ENCODE measurements at regions not wholly inside any gene's neighbourhood (a gene's known extent, or its start where the extent isn't known, plus 50 kb on each side); places are given as distances from the start of the nearest gene placed in this dataset.
"Not testable (repeated sequence)": the region's sequence is repeated elsewhere in the genome, so short reads cannot be mapped to it uniquely, and the experiment has no call there.

DNA sequence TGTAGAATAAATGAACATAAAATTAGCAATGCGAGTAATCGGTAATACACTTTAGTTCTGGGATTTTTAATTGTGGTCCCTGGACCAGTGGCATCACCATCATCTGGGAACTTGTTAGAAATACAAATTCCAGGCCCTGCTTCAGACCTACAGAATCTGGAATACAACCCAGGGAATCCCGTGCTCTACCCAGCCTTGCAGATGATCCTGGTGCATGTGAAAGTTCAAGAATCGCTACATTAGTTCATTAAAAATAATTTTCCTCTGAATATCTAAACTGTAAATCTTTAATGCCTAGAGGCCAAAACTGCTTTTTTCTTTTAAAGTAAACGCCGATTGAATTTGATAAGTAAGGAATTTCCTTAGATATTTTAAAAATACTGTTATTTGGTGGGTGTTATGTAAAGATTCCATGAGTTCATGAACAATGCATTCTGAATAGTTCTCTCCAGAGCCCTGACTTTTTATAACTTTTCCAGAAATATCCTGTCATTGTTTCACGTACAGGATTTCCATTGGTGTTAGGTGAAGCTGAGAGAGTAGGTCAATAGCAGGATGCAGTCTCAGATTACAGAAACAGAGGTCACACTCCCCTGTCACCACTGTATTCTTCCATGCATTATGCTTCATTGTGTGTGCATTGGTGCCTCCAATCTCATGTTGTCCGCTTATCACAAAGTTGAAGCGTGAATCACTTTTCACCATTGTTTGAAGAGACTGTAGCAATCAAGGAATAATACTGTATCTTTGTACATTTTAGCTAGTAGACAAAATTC is 596.5 kb upstream of the KLF12 start:
- POLR2A ChIA-PET: no interaction called here
- DNase-seq (no peak), ATAC-seq (no peak)
- H3K27me3 Mint-ChIP-seq: peaks cover 0 to 13% (median 0%) of the 10 kb centered on the region in 5 donors
- no peaks in the 10 kb centered on the region for H3K4me1 Mint-ChIP-seq
- peaks cover 0 to 10% (median 0%) of the 10 kb centered on the region in 9 donors for H3K9me3 Mint-ChIP-seq
- H3K36me3 Mint-ChIP-seq: no peaks in the 10 kb centered on the region
- H3K27ac Mint-ChIP-seq: no peak overlapping the region
- H3K4me3 Mint-ChIP-seq: no peak overlapping the region

DNA sequence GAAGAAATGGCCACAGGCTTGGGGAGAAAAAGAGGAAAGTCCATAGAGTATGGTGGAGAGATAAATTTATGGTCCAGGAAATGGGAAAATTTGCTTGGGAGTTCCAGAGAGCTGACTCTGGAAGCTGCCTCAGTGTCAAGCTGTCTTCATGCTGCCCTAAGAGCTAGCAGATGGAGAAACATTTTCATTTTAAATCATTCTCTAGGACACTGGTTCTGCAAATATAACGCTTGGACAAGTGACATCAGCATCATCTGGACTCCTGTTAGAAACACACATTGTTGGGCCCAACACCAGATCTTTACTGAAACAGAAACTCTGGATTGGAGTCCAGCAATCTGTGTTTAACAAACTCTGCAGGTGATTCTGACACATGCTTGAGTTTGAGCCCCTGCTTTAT is 592.0 kb upstream of the KLF12 start:
- DNase-seq (no peak), ATAC-seq (no peak)
- H3K27ac Mint-ChIP-seq: no peak overlapping the region
- H3K4me3 Mint-ChIP-seq: no peak overlapping the region
- peaks cover 0 to 4% (median 3%) of the 10 kb centered on the region in 5 donors for H3K27me3 Mint-ChIP-seq
- H3K4me1 Mint-ChIP-seq: no peaks in the 10 kb centered on the region
- no peaks in the 10 kb centered on the region for H3K36me3 Mint-ChIP-seq
- H3K9me3 Mint-ChIP-seq: peaks cover 0 to 10% (median 0%) of the 10 kb centered on the region in 9 donors
- POLR2A ChIA-PET: no interaction called here

DNA sequence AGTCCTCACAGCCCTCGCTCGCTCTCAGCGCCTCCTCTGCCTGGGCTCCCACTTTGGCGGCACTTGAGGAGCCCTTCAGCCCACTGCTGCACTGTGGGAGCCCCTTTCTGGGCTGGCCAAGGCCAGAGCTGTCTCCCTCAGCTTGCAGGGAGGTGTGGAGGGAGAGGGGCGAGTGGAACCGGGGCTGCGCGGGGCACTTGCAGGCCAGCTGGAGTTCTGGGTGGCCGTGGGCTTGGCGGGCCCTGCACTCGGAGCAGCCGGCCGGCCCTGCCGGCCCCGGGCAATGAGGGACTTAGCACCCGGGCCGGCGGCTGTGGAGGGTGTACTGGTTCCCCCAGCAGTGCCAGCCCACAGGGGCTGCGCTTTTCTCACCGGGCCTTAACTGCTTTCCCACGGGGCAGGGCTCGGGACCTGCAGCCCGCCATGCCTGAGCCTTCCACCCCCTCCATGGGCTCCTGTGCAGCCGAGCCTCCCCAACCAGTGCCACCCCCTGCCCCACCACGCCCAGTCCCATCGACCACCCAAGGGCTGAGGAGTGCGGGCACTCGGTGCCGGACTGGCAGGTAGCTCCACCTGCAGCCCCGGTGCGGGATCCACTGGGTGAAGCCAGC is 584.1 kb upstream of the KLF12 start:
- H3K4me1 Mint-ChIP-seq, H3K36me3 Mint-ChIP-seq, H3K27ac Mint-ChIP-seq, H3K27me3 Mint-ChIP-seq, H3K4me3 Mint-ChIP-seq, ATAC-seq, POLR2A ChIA-PET, DNase-seq: not testable (repeated sequence)
- H3K9me3 Mint-ChIP-seq: peaks cover 0 to 10% (median 5%) of the 10 kb centered on the region in 9 donors

DNA sequence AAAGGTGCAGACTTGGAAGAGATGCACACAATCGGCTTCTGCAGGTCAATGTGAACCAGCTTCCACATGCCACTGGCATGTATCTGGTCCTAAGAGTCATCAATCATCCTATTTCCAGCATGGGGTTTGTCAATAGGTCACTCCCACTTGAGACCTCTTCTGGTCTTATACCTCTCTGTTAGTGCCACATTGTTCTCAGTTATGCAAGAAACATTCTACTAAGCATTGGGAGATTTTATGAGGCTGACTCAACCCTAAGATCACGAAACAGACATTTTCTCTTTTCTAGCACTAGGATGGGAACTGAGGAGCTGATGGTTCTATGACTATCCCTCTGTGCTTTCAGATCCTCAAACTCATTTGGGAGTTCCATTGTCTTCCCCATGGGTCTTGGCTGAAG is 581.5 kb upstream of the KLF12 start:
- peaks cover 0 to 1% (median 0%) of the 10 kb centered on the region in 4 donors for H3K4me1 Mint-ChIP-seq
- peaks cover 0 to 1% (median 0%) of the 10 kb centered on the region in 5 donors for H3K27me3 Mint-ChIP-seq
- H3K4me3 Mint-ChIP-seq: no peak overlapping the region
- no peaks in the 10 kb centered on the region for H3K36me3 Mint-ChIP-seq
- POLR2A ChIA-PET: no interaction called here
- peaks cover 0 to 10% (median 5%) of the 10 kb centered on the region in 9 donors for H3K9me3 Mint-ChIP-seq
- no peak overlapping the region for H3K27ac Mint-ChIP-seq
- no peak for DNase-seq
- ATAC-seq: no peak

DNA sequence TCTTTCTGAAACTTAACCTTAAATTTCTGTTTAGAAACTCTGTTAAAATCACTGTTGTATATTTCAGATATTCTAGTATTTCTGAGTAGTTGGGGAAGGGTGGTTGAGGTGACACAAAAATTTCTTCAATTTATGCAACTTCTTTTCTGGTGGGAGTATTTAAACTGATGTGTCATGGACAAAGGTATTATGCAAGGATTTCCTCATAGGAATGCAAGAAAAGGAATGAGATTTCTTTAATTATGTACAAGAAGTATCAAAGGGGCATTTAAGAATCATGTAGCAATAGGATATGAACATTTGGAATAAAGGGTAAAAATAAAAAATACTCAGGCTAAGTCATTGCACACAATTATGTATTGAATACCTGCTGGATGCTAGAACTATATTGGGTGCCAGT is 575.8 kb upstream of the KLF12 start:
- no peak overlapping the region for H3K27ac Mint-ChIP-seq
- no peak for ATAC-seq

DNA sequence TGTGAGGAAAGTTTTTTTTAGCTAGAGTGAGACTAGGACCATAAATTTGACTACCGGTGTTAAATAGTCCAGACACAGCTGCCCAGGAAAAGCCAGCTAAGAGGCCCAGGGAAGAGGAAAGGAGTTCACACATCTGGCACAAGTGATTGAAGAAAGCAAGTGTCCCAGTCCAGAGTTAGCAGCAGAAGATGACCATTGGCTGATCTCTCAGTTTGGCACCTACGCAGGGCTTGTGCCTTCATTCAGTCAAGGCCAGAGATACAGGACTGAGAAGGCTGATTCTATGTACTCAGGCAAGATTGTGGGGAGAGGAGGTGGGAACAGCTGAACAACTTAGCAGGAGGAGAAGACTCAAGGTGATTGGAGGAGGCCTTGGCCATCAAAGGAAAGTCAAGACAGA is 575.0 kb upstream of the KLF12 start:
- Mint-ChIP-seq H3K4me1 (peaks cover 0 to 2% (median 0%) of the 10 kb centered on the region in 4 donors), H3K27ac (peak overlapping the region in 1 of 10 donors; percentile 35), H3K36me3 (no peaks in the 10 kb centered on the region), H3K27me3 (peaks cover 0 to 15% (median 1%) of the 10 kb centered on the region in 5 donors), H3K9me3 (peaks cover 0 to 2% (median 0%) of the 10 kb centered on the region in 9 donors), H3K4me3 (no peak overlapping the region)
- no peak for DNase-seq
- no peak for ATAC-seq
- POLR2A ChIA-PET: no interaction called here

More for the DNA sequence above, 575.8 kb upstream of the KLF12 start:
- no peak for DNase-seq
- Mint-ChIP-seq H3K4me3 (no peak overlapping the region), H3K9me3 (peaks cover 0 to 4% (median 0%) of the 10 kb centered on the region in 9 donors), H3K27me3 (peaks cover 0 to 8% (median 1%) of the 10 kb centered on the region in 5 donors), H3K36me3 (no peaks in the 10 kb centered on the region), H3K4me1 (peaks cover 0 to 2% (median under 1%) of the 10 kb centered on the region in 4 donors)
- POLR2A ChIA-PET: no interaction called here

DNA sequence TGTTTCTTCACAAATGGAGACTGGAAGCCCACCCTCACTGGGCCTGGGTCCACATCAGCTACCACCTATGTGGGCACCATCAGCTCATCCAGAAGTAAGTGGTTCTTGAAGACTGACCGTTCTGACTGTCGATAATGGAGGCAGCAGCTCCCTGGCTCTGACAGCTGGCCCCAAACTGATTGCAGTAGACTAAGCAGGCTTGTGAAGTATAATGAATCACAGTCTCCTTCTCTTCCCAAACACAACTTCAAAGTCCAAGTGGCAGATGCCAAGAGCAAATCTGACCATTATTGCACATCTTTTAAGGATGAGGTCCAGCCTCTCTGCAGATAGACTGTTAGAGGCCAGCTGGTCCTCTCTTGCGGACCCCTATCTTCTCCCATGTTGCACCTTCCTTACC is 574.4 kb upstream of the KLF12 start:
- peaks cover 0 to under 1% (median 0%) of the 10 kb centered on the region in 9 donors for H3K9me3 Mint-ChIP-seq
- H3K36me3 Mint-ChIP-seq: no peaks in the 10 kb centered on the region
- no peak overlapping the region for H3K27ac Mint-ChIP-seq
- no peak overlapping the region for H3K4me3 Mint-ChIP-seq
- H3K27me3 Mint-ChIP-seq: peaks cover 0 to 15% (median 1%) of the 10 kb centered on the region in 5 donors
- no peak for ATAC-seq
- DNase-seq: no peak
- POLR2A ChIA-PET: no interaction called here
- peaks cover 0 to 2% (median 0%) of the 10 kb centered on the region in 4 donors for H3K4me1 Mint-ChIP-seq

DNA sequence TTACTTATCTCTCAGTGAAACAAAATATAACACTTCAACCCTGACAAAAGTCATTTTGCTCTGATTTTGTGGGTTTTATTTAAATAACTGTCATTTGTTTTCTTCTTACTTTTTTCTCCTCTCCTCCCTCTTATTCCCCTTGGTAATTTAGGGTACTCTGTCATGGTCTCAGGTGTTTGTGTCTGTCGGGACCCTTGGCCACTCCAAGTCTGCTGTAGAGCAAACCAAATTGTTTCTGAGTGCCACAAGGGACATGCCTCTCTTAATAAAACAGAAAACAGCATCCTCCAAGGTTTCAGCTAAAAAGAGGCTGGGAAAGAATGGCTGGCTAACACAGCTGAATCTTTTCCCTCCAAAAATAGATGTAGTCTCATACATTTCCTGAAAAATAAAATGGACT is 573.1 kb upstream of the KLF12 start:
- ATAC-seq: no peak
- H3K36me3 Mint-ChIP-seq: no peaks in the 10 kb centered on the region
- H3K4me1 Mint-ChIP-seq: peaks cover 0 to 2% (median 0%) of the 10 kb centered on the region in 4 donors
- POLR2A ChIA-PET: interaction anchor here (0.6 to 1.1 kb wide), 2 partner anchors 10 to 519 kb away, joined by 3 to 4 read pairs; no protein-coding TSS in a partner anchor
- DNase-seq: no peak
- peaks cover 0 to 15% (median 1%) of the 10 kb centered on the region in 5 donors for H3K27me3 Mint-ChIP-seq
- no peaks in the 10 kb centered on the region for H3K9me3 Mint-ChIP-seq
- H3K4me3 Mint-ChIP-seq: no peak overlapping the region
- H3K27ac Mint-ChIP-seq: no peak overlapping the region

DNA sequence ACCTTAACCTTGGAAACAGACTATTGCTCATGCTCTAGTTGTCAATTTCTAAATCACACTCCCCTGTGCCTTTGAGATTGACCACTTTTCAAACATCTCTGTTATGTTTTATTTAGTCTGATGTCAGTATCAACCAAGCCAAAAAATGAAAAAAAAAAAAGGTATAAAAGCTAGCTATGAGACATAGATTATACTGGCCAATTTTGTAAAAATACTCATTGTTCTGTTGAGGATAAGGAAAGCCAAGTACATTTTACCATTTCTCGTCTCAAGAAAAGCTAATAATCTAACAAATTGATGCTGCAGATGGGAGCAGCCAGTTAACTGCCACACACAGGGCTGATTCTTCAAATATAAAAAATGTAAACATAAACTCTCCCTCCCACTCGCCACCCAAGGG is 572.6 kb upstream of the KLF12 start:
- H3K27ac Mint-ChIP-seq: no peak overlapping the region
- POLR2A ChIA-PET: interaction anchor here (0.6 to 1.1 kb wide), 2 partner anchors 10 to 520 kb away, joined by 3 to 4 read pairs; no protein-coding TSS in a partner anchor
- no peaks in the 10 kb centered on the region for H3K36me3 Mint-ChIP-seq
- DNase-seq (no peak), ATAC-seq (no peak)
- peaks cover 0 to 2% (median 0%) of the 10 kb centered on the region in 4 donors for H3K4me1 Mint-ChIP-seq
- H3K4me3 Mint-ChIP-seq: no peak overlapping the region
- no peaks in the 10 kb centered on the region for H3K9me3 Mint-ChIP-seq
- H3K27me3 Mint-ChIP-seq: peaks cover 0 to 15% (median 1%) of the 10 kb centered on the region in 5 donors

DNA sequence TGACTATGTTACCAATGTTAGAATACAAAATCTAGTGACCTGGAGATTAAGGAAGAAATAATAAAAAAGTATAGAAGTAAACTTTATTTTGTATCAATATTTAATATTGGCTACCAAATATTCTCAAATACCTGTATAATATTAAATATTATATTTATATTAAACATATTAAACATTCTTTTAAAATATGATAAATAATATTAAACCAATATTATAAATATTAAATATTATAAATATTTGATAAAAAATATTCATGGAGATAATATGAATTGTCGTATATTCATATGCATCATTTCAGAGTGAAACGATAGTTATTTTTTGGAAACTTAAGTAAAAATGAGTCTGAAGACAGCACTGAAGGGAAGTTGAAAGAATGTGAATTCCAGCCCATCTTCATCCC is 571.2 kb upstream of the KLF12 start:
- POLR2A ChIA-PET: no interaction called here
- no peak overlapping the region for H3K4me3 Mint-ChIP-seq
- H3K9me3 Mint-ChIP-seq: no peaks in the 10 kb centered on the region
- H3K4me1 Mint-ChIP-seq: peaks cover 0 to 2% (median 0%) of the 10 kb centered on the region in 4 donors
- no peak overlapping the region for H3K27ac Mint-ChIP-seq
- ATAC-seq (no peak), DNase-seq (no peak)
- no peaks in the 10 kb centered on the region for H3K36me3 Mint-ChIP-seq
- peaks cover 0 to 15% (median 2%) of the 10 kb centered on the region in 5 donors for H3K27me3 Mint-ChIP-seq

DNA sequence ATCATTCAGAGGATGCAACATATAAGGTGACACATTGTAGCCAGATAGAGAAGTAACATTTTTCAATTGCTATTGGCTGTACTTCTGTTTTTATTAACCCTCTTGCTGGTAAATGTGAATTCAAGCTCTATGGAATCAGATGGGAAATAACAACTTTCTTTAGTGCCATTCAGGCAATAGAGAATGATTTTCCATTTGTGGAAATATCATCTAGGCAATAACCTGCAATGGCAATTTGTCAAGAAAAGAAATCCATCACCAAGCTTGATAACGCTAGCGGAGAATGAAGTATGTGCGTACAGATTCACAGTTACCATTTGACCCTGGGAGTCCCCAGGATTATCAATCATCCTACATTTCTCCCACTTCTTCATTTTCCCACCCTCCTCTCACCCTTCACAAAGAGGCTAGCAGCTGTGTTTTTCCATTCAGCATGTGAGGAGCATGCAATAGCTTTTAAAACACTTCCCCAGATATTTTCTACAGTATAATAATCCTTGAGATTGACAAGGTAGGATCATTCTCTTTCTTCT is 569.7 kb upstream of the KLF12 start:
- ATAC-seq: no peak
- H3K27ac Mint-ChIP-seq: no peak overlapping the region
- H3K9me3 Mint-ChIP-seq: peaks cover 0 to 1% (median 0%) of the 10 kb centered on the region in 9 donors
- no peak for DNase-seq
- H3K36me3 Mint-ChIP-seq: no peaks in the 10 kb centered on the region
- peaks cover 0 to 15% (median 2%) of the 10 kb centered on the region in 5 donors for H3K27me3 Mint-ChIP-seq
- H3K4me3 Mint-ChIP-seq: no peak overlapping the region
- no peaks in the 10 kb centered on the region for H3K4me1 Mint-ChIP-seq
- POLR2A ChIA-PET: no interaction called here

DNA sequence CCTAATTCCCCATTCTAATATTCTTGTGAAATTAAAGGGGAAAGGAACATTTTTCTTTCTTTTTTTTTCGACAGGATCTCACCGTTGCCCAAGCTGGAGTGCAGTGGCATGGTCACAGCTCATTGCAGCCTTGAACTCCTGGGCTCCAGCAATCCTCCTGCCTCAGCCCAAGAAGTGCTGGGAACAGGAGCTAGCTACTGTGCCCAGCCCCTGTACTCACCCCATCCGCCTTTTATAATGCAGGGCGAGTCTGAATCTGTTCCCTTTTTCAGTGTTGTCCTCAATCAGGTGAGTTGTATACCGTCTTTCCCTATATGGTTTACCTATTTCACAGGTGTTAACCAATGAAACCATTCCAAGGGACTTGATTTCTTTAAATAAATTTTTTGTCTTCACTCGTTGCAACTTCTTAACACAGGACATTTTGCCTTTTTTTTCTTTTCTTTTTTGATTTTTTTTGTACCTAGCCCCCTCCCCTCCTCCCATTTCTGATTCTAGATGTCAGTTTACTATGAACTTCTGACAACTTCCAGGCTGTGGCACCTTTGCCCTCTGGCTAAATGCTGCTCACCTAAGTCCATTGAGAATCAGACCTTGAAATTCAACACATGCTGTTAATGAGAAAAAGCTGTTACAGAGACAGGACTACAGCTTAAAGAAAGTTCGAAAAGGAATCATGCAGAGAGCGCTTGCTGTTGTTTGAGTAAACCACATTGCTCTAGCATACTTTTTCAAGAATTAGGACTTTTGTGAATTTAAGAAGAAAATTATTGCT is 562.1 kb upstream of the KLF12 start:
- Mint-ChIP-seq H3K27me3 (peaks cover 0 to 2% (median 0%) of the 10 kb centered on the region in 5 donors), H3K27ac (no peak overlapping the region), H3K4me1 (no peaks in the 10 kb centered on the region), H3K9me3 (peaks cover 0 to 3% (median 0%) of the 10 kb centered on the region in 9 donors), H3K36me3 (no peaks in the 10 kb centered on the region), H3K4me3 (no peak overlapping the region)
- POLR2A ChIA-PET: no interaction called here
- no peak for DNase-seq
- ATAC-seq: no peak
